PC-3 (cell line): ENCODE measurements at regions not wholly inside any gene's neighbourhood (a gene's known extent, or its start where the extent isn't known, plus 50 kb on each side); places are given as distances from the start of the nearest gene placed in this dataset.

Source experiments
- ATAC-seq: fragments of 200-7000 bp; cut with Tn5 transposase; 2 replicates; pipeline ENCODE4 v1.9.1; 2020; ENCODE audit warnings: mild to moderate bottlenecking, moderate library complexity
- BruUV-seq: library from RNA; stranded (reverse); fragments of 400-500 nt; replicated peaks from 2 replicates; lab custom pipeline; 2021; lab: Mats Ljungman, UMichigan
- CTCF ChIA-PET: fragments of 300-600 bp; sonication (Branson Sonifier 250); formaldehyde crosslinking; loops from one replicate; lab custom pipeline; 2022; ENCODE audit warnings: antibody characterized with exemption; lab: Charles Lee
- POLR2A ChIA-PET: fragments of 300-600 bp; sonication (Branson Sonifier 250); formaldehyde crosslinking; loops from one replicate; lab custom pipeline; 2022; ENCODE audit warnings: antibody characterized with exemption; ENCODE audit not compliant: unreplicated experiment; lab: Charles Lee
- DNase-seq: peaks from one replicate; pipeline ENCODE4 v3.0.0-alpha.2; 2015
- H2AFZ ChIP-seq: fragments of 300-600 bp; sonication (generic); 2 replicates; pipeline ENCODE4 v1.6.0; 2016; ENCODE audit warnings: antibody characterized with exemption, low read length
- H3F3A ChIP-seq: fragments of 300-600 bp; sonication (generic); one replicate; pipeline ENCODE4 v1.6.0; 2017; ENCODE audit warnings: antibody characterized with exemption, low read length, control low read depth, mild to moderate bottlenecking; ENCODE audit not compliant: unreplicated experiment
- H3K27ac ChIP-seq: fragments of 300-600 bp; sonication (generic); 2 replicates; pipeline ENCODE4 v1.5.1; 2016; ENCODE audit warnings: mild to moderate bottlenecking, low read length
- H3K27me3 ChIP-seq: fragments of 300-600 bp; sonication (generic); 2 replicates; pipeline ENCODE4 v1.6.1; 2016; ENCODE audit warnings: low read length, mixed read lengths
- H3K36me3 ChIP-seq: fragments of 300-600 bp; sonication (generic); 2 replicates; pipeline ENCODE4 v1.6.1; 2016; ENCODE audit warnings: low read depth, mixed run types, low read length, mixed read lengths
- H3K4me1 ChIP-seq: fragments of 300-600 bp; sonication (generic); 2 replicates; pipeline ENCODE4 v1.5.1; 2016; ENCODE audit warnings: low read length; ENCODE audit not compliant: insufficient read depth
- H3K4me2 ChIP-seq: fragments of 300-600 bp; sonication (generic); 2 replicates; pipeline ENCODE4 v1.6.0; 2016; ENCODE audit warnings: low read length
- H3K4me3 ChIP-seq: fragments of 300-600 bp; sonication (generic); 2 replicates; pipeline ENCODE4 v1.5.1; 2016; ENCODE audit warnings: mild to moderate bottlenecking, low read length, mixed read lengths
- H3K79me2 ChIP-seq: fragments of 300-600 bp; sonication (generic); 2 replicates; pipeline ENCODE4 v1.6.1; 2017; ENCODE audit warnings: low read length, mixed read lengths
- H3K9ac ChIP-seq: fragments of 300-600 bp; sonication (generic); 2 replicates; pipeline ENCODE4 v1.6.0; 2016; ENCODE audit warnings: mild to moderate bottlenecking, low read length
- H3K9me2 ChIP-seq: fragments of 300-600 bp; sonication (generic); replicated peaks from 2 replicates; pipeline ENCODE4 v1.6.1; 2016; ENCODE audit warnings: mixed run types, low read length, mixed read lengths
- H3K9me3 ChIP-seq: fragments of 300-600 bp; sonication (generic); 2 replicates; pipeline ENCODE4 v1.6.1; 2016; ENCODE audit warnings: low read length, mixed read lengths
- H4K20me1 ChIP-seq: fragments of 300-600 bp; sonication (generic); 2 replicates; pipeline ENCODE4 v1.6.1; 2016; ENCODE audit warnings: low read length, mixed read lengths
- CTCF ChIP-seq: fragments of 300-600 bp; sonication (generic); conservative IDR thresholded peaks from 2 replicates; pipeline ENCODE4 v1.5.1; 2017; ENCODE audit warnings: antibody characterized with exemption, low read depth, mild to moderate bottlenecking, low read length
- EZH2 ChIP-seq: fragments of 300-600 bp; sonication (generic); IDR thresholded peaks from one replicate; pipeline ENCODE4 v1.6.1; 2017; ENCODE audit warnings: antibody characterized with exemption, mild to moderate bottlenecking, low read length; ENCODE audit not compliant: unreplicated experiment
- EZH2phosphoT487 ChIP-seq: fragments of 300-600 bp; sonication (generic); IDR thresholded peaks from 2 replicates; pipeline ENCODE4 v1.6.1; 2018; ENCODE audit warnings: mild to moderate bottlenecking, antibody characterized with exemption, low read length, borderline replicate concordance
- intact Hi-C: fragments of 100-400 bp; cut with micrococcal nuclease; formaldehyde crosslinking; loops from 2 replicates; pipeline ENCODE4 v1.9.0; 2023

GRCh38 chr19:56969759-56970178 is 129.2 kb upstream of the PEG3 start:
- CTCF ChIA-PET: no interaction called here
- Histone ChIP-seq H3K79me2 (no peaks in the 10 kb centered on the region), H3K9ac (no peak overlapping the region), H4K20me1 (no peaks in the 10 kb centered on the region), H3K9me2 (no peaks in the 10 kb centered on the region), H3K4me1 (no peaks in the 10 kb centered on the region), H3K4me3 (no peak overlapping the region), H3F3A (no peaks in the 10 kb centered on the region), H3K27me3 (peaks cover 24% of the 10 kb centered on the region), H3K36me3 (no peaks in the 10 kb centered on the region), H3K9me3 (peaks cover 11% of the 10 kb centered on the region; the same call in 1 of the 2 replicates), H3K27ac (no peak overlapping the region), H2AFZ (no peak overlapping the region), H3K4me2 (no peak overlapping the region)
- POLR2A ChIA-PET: no interaction called here
- TF ChIP-seq EZH2 (no peak), EZH2phosphoT487 (no peak), CTCF (no peak)
- intact Hi-C loops: no loop called here
- no TSS peak for BruUV-seq
- DNase-seq: no peak
- no peak for ATAC-seq

DNA sequence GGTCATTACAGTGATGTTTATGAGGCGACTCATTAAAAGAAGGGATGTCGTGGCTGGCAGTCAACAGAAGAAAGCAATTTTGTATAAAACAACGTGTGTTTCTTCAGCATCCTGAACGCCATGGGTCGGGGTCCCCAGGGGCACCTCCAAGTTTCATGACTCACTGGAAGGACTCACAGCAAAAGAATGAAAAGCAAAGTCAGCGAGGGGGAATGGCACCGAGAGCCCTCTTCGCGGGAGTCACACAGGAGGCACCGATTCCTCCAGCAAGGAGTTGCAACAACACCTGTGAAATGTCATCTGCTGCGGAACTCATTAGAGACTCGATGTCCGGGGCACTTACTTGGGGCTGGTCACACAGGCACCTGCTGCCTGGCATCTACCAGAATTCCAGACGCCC is 130.7 kb upstream of the PEG3 start:
- POLR2A ChIA-PET: no interaction called here
- TF ChIP-seq CTCF (no peak), EZH2 (no peak), EZH2phosphoT487 (no peak)
- peaks cover 18% of the 10 kb centered on the region; the same call in 1 of the 2 replicates for H3K9me3 ChIP-seq
- no peak overlapping the region for H3K9ac ChIP-seq
- no peaks in the 10 kb centered on the region for H3K79me2 ChIP-seq
- CTCF ChIA-PET: no interaction called here
- H3K4me2 ChIP-seq: no peak overlapping the region
- ATAC-seq (no peak), DNase-seq (no peak)
- BruUV-seq: no TSS peak
- no peaks in the 10 kb centered on the region for H3K36me3 ChIP-seq
- no peaks in the 10 kb centered on the region for H3K4me1 ChIP-seq
- no peak overlapping the region for H3K27ac ChIP-seq
- intact Hi-C loops: no loop called here
- H2AFZ ChIP-seq: no peak overlapping the region
- no peak overlapping the region for H3K4me3 ChIP-seq
- no peaks in the 10 kb centered on the region for H4K20me1 ChIP-seq
- H3K27me3 ChIP-seq: peaks cover 24% of the 10 kb centered on the region
- no peaks in the 10 kb centered on the region for H3F3A ChIP-seq
- no peaks in the 10 kb centered on the region for H3K9me2 ChIP-seq

DNA sequence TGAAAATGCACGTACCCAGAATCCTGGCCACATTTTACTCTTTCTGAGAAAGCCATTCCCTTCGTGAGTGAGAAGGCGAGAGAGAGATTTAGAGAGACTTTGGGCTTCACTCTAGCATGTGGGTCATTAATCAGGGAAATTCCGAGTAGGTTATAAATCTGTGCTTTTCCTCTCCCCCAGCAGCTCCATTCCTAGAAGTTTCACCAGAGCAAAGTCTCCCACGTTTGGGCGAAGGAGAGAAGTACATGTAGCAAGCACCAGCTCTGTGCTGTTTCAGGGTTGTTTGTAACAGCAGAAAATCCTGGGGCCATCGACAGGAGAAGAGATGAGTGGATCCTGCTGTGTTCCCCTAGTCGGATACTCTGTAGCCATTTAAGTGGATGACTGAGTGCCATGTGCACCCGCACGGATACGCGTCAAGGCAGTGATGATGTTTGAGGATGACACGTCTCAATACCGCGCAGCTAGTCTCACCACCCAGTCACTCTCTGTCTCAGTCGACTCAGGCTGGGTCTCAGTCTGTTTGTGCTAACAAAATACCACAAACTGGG is 131.8 kb upstream of the PEG3 start:
- BruUV-seq: no TSS peak
- H3K4me2 ChIP-seq: no peak overlapping the region
- intact Hi-C loops: no loop called here
- TF ChIP-seq EZH2 (no peak), EZH2phosphoT487 (no peak), CTCF (no peak)
- no peaks in the 10 kb centered on the region for H3K79me2 ChIP-seq
- no peak for ATAC-seq
- H3K9ac ChIP-seq: no peak overlapping the region
- no peak overlapping the region for H3K4me3 ChIP-seq
- H3F3A ChIP-seq: no peaks in the 10 kb centered on the region
- no peaks in the 10 kb centered on the region for H3K36me3 ChIP-seq
- H3K27me3 ChIP-seq: peaks cover 24% of the 10 kb centered on the region
- H3K4me1 ChIP-seq: no peaks in the 10 kb centered on the region
- H4K20me1 ChIP-seq: no peaks in the 10 kb centered on the region
- H3K9me3 ChIP-seq: peaks cover 27% of the 10 kb centered on the region; the same call in 1 of the 2 replicates
- no peaks in the 10 kb centered on the region for H3K9me2 ChIP-seq
- ChIA-PET CTCF (interaction anchor here (0.7 kb wide), 1 partner anchor 109 kb away, joined by 3 read pairs; no protein-coding TSS in a partner anchor), POLR2A (no interaction called here)
- H2AFZ ChIP-seq: no peak overlapping the region
- no peak overlapping the region for H3K27ac ChIP-seq
- DNase-seq: no peak
